CD4-positive, alpha-beta T cell treated with Interleukin-21 for 1 hour (primary cell): ENCODE measurements at regions not wholly inside any gene's neighbourhood (a gene's known extent, or its start where the extent isn't known, plus 50 kb on each side); places are given as distances from the start of the nearest gene placed in this dataset.
"Not testable (repeated sequence)": the region's sequence is repeated elsewhere in the genome, so short reads cannot be mapped to it uniquely, and the experiment has no call there.

Experiments
- DNase-seq: peaks from one replicate; pipeline ENCODE4 v3.0.0-alpha.2; 2020

DNA sequence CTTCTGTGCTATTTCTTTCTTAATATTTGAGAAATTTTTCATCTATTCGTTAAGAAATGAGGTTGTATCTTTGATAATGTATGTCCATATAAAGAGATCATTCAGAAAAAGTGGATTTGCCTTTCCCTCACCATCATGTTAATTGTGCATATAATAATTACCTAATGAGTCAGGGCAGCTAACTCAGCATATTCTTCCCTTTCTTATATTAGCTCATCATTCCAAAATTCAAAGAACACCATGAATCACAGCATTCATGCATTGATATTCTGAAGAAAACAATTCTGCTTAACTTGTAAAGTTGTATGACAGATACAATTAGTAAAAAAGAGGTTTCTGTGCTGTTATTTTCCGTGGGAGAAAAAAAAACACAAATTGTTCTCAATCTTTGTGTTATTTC lies 630.6 kb downstream of the TLE1 start:
- no peak for DNase-seq

DNA sequence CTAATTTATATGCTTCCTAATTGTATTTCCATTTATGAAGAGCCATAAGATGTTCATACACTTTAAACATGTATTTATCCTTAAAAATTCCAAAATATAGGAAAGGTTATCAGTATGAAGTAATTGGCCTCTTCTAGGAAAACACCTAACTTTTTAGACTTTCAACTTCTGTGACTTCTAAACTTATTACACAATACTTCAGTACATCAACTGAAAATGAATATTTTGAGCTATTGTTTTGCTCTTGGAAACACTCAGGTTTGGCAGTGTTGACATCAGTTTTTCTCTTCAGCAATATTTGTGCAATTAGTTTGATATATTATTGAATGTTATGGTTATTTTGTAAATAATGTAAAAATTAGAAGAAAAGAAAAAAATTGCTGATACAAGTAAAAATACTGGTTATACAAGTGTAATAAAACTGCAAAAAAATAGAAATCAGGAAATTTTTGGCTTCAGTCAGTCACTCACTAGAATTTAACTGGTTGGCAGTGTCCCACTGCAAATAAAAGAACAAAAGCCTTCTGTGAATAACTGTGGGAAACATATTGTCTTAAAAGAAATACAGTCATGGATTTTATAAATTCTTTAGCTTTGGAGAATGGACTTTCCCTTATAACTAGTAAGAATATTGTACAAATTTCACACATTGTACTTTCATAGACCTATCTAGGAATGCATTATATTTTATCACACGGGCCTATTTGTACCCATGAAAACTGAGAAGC lies 635.9 kb downstream of the TLE1 start:
- DNase-seq, result no peak

DNA sequence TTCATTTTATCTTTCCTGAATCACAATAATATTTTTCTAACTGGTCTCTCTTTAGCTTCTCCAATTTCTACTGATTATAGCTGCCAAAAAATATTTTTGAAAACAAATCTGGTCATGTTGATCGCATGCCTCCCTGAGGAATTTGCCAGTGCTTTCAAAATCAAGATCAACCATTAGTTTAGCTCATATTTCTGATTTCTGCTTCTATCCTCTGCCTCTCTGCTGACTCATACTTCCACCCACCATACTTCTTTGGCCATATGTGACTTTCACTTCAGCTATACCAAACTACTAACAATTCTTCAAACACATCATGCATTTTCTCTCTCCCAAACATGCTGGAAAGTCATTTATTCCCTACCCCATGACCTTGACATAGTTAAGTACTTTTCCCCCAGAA lies 636.5 kb downstream of the TLE1 start:
- no peak for DNase-seq

DNA sequence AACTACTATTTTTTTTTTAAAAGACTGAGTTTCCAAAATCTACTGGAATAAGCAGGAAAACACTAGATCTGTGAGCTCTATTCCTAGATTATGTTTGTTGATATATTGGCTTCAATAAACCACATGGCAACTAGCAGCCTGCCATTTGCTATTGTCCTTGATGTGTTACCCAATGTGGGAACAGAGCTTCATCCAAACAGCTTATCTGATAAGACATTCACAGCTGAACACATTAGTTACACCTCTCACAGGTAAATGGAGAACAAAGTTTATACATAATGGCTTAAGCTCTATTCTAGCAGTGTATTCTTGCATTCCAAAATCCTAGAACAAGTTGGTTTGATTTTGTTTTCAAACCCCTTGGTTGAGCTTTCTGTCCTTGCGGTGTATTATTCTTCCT lies 642.1 kb downstream of the TLE1 start:
- DNase-seq, result no peak

- no peak for DNase-seq
These were observed 643.7 kb downstream of the TLE1 start for GRCh38 chr9:81045658-81046057.

GRCh38 chr9:81037889-81038288 lies 651.5 kb downstream of the TLE1 start:
- no peak for DNase-seq

GRCh38 chr9:81035601-81036000 lies 653.7 kb downstream of the TLE1 start:
- no peak for DNase-seq

DNA sequence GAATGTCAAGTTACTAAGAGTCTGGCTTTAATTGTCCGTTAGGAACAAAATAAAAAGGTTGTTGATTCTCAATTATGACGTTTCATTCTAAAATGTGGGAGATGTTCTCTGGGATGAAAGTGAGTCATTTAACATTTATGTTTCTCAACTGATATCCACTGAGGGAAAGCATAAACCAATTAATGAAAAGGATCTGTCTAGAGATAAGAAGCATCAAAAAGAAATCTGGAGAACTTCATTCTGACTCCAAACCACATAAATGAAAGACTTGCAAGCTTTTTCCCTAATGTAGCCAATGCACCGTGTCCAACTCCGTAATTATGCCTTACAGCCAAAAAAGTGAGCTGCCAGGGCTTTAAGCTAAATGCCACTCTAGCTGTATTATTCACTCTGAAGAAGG lies 654.2 kb downstream of the TLE1 start:
- no peak for DNase-seq

GRCh38 chr9:81032831-81033230 lies 656.5 kb downstream of the TLE1 start:
- no peak for DNase-seq

DNA sequence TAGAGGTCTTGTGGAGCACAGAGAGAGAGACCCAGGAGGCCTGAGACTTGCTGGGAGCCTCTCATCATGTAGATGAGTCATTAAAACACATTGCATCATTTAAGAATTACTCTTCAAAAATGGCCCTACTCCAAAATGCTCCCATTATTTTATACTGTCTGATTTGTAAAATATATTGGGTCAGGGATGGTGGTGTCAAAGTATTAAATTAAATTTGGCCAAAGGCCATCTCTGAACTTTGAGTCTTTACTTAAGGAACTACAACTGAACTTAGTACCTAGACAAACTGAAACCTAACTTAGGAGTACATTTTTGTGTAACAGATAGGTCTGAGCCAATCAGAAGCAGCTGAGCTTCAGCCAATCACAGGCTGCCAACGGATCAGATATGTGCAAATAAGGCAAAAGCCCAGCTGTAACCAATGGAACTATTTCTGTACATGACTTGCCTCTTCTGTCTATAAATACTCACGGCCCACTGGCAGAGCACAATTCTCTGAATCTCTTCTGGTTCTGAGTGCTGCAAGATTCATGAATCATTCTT lies 657.2 kb downstream of the TLE1 start:
- no peak for DNase-seq

- DNase-seq, result no peak
These were observed 657.8 kb downstream of the TLE1 start for GRCh38 chr9:81031422-81032029.

- DNase-seq, result no peak
These were observed 659.3 kb downstream of the TLE1 start for GRCh38 chr9:81030027-81030426.

GRCh38 chr9:81028504-81028903 lies 660.8 kb downstream of the TLE1 start:
- DNase-seq, result no peak

DNA sequence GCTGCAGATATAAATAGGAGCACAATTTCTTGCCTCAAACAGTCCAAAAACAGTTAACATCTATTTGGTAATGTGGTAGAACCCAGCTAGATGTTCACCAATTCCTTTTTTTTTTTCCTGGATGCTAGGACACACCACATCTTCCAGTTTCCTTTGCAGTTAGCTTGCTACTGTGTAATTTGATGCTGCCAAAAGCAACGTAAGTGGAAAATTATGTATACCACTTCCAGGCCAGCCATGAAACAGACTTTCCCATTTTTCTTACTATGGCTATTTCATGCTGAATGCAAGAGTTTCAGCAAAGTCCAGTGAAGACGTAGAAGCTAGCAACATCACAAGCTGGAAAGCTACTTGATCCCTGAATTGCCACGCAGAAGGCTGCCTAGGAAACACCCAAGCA lies 667.2 kb downstream of the TLE1 start:
- DNase-seq, result no peak

- not testable (repeated sequence) for DNase-seq
These were observed 674.4 kb downstream of the TLE1 start for GRCh38 chr9:81014945-81015344.

- DNase-seq, result not testable (repeated sequence)
These were observed 676.2 kb downstream of the TLE1 start for GRCh38 chr9:81013191-81013590.

- DNase-seq, result no peak
These were observed 686.4 kb downstream of the TLE1 start for GRCh38 chr9:81002906-81003305.

DNA sequence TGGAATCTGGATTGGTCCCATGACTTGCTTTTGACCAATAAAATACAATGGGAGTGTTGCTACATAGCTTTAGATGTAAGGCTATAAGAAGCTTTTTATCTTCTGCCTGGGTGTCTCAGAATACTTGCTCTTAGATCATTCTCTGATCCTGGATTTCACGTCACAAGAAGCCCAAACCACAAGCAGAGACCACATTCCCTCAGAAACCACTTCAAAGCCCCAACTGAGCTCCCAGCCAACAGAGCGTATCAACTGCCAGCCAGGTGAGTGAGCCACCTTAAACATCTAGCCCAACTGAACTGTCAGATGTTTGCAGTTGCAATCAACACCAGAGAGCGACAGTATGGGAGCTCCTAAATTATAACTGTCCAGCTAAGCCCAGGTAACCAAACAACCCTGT lies 687.1 kb downstream of the TLE1 start:
- peak; percentile 11 for DNase-seq

GRCh38 chr9:80995759-80996158 lies 693.6 kb downstream of the TLE1 start:
- DNase-seq, result no peak

GRCh38 chr9:80994892-80995291 lies 694.5 kb downstream of the TLE1 start:
- DNase-seq, result no peak

GRCh38 chr9:80985595-80985994 lies 703.8 kb downstream of the TLE1 start:
- DNase-seq, result not testable (repeated sequence)

GRCh38 chr9:80976403-80976802 lies 712.9 kb downstream of the TLE1 start:
- no peak for DNase-seq

- DNase-seq, result not testable (repeated sequence)
These were observed 719.0 kb downstream of the TLE1 start for GRCh38 chr9:80970377-80970776.

- no peak for DNase-seq
These were observed 720.7 kb downstream of the TLE1 start for GRCh38 chr9:80968611-80969010.

DNA sequence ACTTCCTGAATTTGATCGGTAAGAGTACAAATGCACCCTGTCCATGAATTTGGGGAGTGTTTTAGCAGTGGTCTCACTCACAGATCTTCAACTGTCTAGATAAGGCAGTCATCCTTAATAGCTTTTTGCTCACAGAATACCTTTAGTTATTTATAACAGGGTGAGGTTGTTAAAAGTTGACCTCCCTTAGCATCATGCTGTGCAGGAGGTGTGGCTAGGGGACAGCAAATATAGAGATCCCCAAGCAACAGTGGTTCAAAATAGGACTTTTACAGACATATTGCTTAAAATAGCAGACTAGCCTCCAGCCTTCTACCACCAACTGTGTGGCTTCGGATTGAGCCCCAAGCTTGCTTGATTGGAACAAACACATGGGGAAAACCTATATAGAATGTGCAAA lies 724.4 kb downstream of the TLE1 start:
- DNase-seq, result no peak
